Tibial nerve (tissue), 4 donors: ENCODE measurements at regions not wholly inside any gene's neighbourhood (a gene's known extent, or its start where the extent isn't known, plus 50 kb on each side); places are given as distances from the start of the nearest gene placed in this dataset.
A peak's percentile ranks its signal among the peaks of the same experiment; 100 is the strongest.
"Not testable (repeated sequence)": the region's sequence is repeated elsewhere in the genome, so short reads cannot be mapped to it uniquely, and the experiment has no call there.

Experiments
- DNase-seq, 2 donors: peaks; one replicate each; pipeline ENCODE4 v3.0.0-alpha.2; 2019; ENCODE audit warnings: low spot score in 2 of 2
- H3K27ac ChIP-seq, 4 donors: fragments of 200-600 bp; sonication (generic) in 3 of 4; one replicate each; pipeline ENCODE4 v1.5.1; 2017 to 2019; ENCODE audit warnings: mild to moderate bottlenecking in 1 of 4
- H3K27me3 ChIP-seq, 2 donors: fragments of 200-600 bp; sonication (generic) in 1 of 2; one replicate each; pipeline versions ENCODE4 v1.5.1 to v1.6.0; 2017 to 2019
- H3K36me3 ChIP-seq, 3 donors: fragments of 200-600 bp; sonication (generic); one replicate each; pipeline ENCODE4 v1.5.1; 2018 to 2019
- H3K4me1 ChIP-seq, 4 donors: fragments of 200-600 bp; sonication (generic) in 3 of 4; one replicate each; pipeline ENCODE4 v1.5.1; 2017 to 2019
- H3K4me3 ChIP-seq, 4 donors: fragments of 200-600 bp; sonication (generic) in 3 of 4; one replicate each; pipeline ENCODE4 v1.5.1; 2017 to 2019; ENCODE audit warnings: mild to moderate bottlenecking in 1 of 4, moderate library complexity in 1 of 4
- H3K9me3 ChIP-seq, 4 donors: fragments of 200-600 bp; sonication (generic) in 3 of 4; one replicate each; pipeline ENCODE4 v1.5.1; 2017 to 2019
- CTCF ChIP-seq, 5 experiments: fragments of 200-600 bp in 3 of 5; fragments of 450-650 bp in 2 of 5; sonication (generic) in 3 of 5; IDR thresholded peaks; one replicate each; pipeline ENCODE4 v1.5.1; 2016 to 2019; ENCODE audit warnings: antibody characterized with exemption in 5 of 5, mild to moderate bottlenecking in 3 of 5, moderate library complexity in 2 of 5
- EP300 ChIP-seq, 2 donors: sonication (generic); formaldehyde crosslinking; IDR thresholded peaks; one replicate each; pipeline ENCODE4 v1.6.1; 2017; ENCODE audit warnings: antibody characterized with exemption in 2 of 2, mild to moderate bottlenecking in 1 of 2
- POLR2A ChIP-seq, 2 donors: fragments of 450-650 bp; IDR thresholded peaks; one replicate each; pipeline ENCODE4 v1.6.1; 2017; ENCODE audit warnings: antibody characterized with exemption in 2 of 2, mild to moderate bottlenecking in 2 of 2, moderate library complexity in 2 of 2
- WGBS, 2 donors: methylation state at CpG; one replicate each; pipeline ENCODE4 v1.1.5; 2018; 5-methylcytosine and 5-hydroxymethylcytosine counted together

- DNase-seq, H3K4me3 ChIP-seq, H3K27ac ChIP-seq, H3K36me3 ChIP-seq, H3K27me3 ChIP-seq, H3K4me1 ChIP-seq: not testable (repeated sequence)
- WGBS, 2 donors, result 95 to 96% methylated on average over 4 of the region's 4 CpGs
- peaks cover 0 to 13% (median 0%) of the 10 kb centered on the region in 4 donors for H3K9me3 ChIP-seq
Measured at GRCh38 chr9:91512235-91512634, 88.6 kb upstream of the NFIL3 start.

- Histone ChIP-seq H3K36me3 (no peaks in the 10 kb centered on the region), H3K4me3 (no peak overlapping the region), H3K27me3 (no peaks in the 10 kb centered on the region), H3K9me3 (no peaks in the 10 kb centered on the region), H3K4me1 (no peaks in the 10 kb centered on the region), H3K27ac (no peak overlapping the region)
- 64 to 79% methylated on average over 4 of the region's 4 CpGs for WGBS, 2 donors
- DNase-seq, result no peak
- TF ChIP-seq CTCF (IDR thresholded peaks at IDR 0.05), result no peak
- no peak for TF ChIP-seq POLR2A (IDR thresholded peaks at IDR 0.05)
- TF ChIP-seq EP300 (IDR thresholded peaks at IDR 0.05), result no peak
Measured at GRCh38 chr9:91503673-91504081, 80.0 kb upstream of the NFIL3 start.

DNA sequence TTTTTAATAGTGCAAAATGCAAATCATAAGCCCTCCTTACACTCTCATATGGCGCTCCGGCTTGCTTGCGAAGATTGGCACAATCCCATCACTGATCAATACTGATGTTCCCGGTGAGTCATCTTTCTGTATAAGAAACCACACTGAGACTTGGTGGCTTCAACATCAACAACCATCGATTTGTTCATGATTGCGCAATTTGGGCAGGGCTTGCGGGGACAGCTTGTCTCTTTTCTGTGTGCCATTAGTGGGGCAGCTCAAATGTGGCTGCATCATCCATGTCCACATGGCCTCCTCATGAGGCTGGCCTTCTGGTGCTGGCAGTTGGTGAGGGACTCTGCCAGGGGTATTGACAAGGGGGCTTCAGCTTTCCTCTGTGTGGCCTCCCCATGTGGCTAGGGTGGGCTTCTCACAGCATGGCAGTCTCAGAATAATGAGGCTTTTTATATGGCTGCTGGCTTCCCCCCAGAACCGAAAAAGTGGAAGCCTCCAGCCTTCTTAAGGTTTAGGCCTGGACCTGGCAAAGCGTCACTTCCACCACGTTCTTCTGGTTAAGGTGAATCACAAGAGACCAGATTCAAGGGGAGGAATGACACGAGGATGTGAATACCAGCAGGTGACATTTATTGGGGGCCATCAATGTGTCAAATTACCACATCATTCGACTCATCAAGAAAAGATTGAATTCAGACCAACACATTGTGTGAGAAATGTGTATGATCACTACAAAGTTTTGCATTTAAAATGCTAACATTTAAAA is 79.5 kb upstream of the NFIL3 start:
- WGBS, 2 donors, result 77 to 81% methylated on average over 12 of the region's 12 CpGs
- Histone ChIP-seq H3K4me1 (no peaks in the 10 kb centered on the region), H3K27me3 (no peaks in the 10 kb centered on the region), H3K27ac (no peak overlapping the region), H3K36me3 (no peaks in the 10 kb centered on the region), H3K9me3 (no peaks in the 10 kb centered on the region), H3K4me3 (no peak overlapping the region)
- no peak for DNase-seq
- TF ChIP-seq CTCF (IDR thresholded peaks at IDR 0.05), result no peak
- no peak for TF ChIP-seq EP300 (IDR thresholded peaks at IDR 0.05)
- TF ChIP-seq POLR2A (IDR thresholded peaks at IDR 0.05), result no peak

DNA sequence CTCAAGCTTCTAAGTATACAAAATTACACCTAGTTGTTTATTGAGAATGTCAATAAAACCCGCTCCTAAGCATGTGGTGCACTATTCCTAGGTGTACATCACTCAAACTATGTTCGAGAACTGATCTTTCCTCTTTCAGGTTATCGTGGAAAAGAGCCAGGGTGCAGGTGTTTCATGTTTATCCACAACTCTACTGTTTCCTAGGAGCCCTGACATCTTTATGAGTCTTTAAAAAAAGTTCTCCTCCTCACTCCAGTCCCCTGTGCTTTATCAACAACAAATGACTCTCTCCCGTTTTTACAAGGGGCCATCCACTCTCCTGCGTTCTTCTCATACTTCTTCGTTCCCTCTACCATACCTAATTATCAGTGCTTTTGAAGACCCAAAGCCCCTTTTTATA is 78.8 kb upstream of the NFIL3 start:
- no peaks in the 10 kb centered on the region for H3K36me3 ChIP-seq
- no peak overlapping the region for H3K4me3 ChIP-seq
- TF ChIP-seq CTCF (IDR thresholded peaks at IDR 0.05) (no peak), EP300 (IDR thresholded peaks at IDR 0.05) (no peak), POLR2A (IDR thresholded peaks at IDR 0.05) (no peak)
- no peaks in the 10 kb centered on the region for H3K27me3 ChIP-seq
- WGBS, 2 donors, result 55 to 57% methylated on average over 6 of the region's 6 CpGs
- no peaks in the 10 kb centered on the region for H3K4me1 ChIP-seq
- H3K27ac ChIP-seq, result no peak overlapping the region
- no peak for DNase-seq
- no peaks in the 10 kb centered on the region for H3K9me3 ChIP-seq

GRCh38 chr9:91500509-91501014 is 76.9 kb upstream of the NFIL3 start:
- no peaks in the 10 kb centered on the region for H3K36me3 ChIP-seq
- peaks cover 0 to 8% (median 2%) of the 10 kb centered on the region in 4 donors for H3K4me1 ChIP-seq
- WGBS, 2 donors, result 56 to 69% methylated on average over 9 of the region's 9 CpGs
- H3K9me3 ChIP-seq, result no peaks in the 10 kb centered on the region
- H3K27ac ChIP-seq, result peak overlapping the region in 1 of 4 donors; percentile 20
- H3K4me3 ChIP-seq, result no peak overlapping the region
- DNase-seq, result no peak
- H3K27me3 ChIP-seq, result no peaks in the 10 kb centered on the region
- no peak for TF ChIP-seq POLR2A (IDR thresholded peaks at IDR 0.05)
- no peak for TF ChIP-seq EP300 (IDR thresholded peaks at IDR 0.05)
- no peak for TF ChIP-seq CTCF (IDR thresholded peaks at IDR 0.05)
